Thymus (tissue), 11 donors: ENCODE measurements at regions not wholly inside any gene's neighbourhood (a gene's known extent, or its start where the extent isn't known, plus 50 kb on each side); places are given as distances from the start of the nearest gene placed in this dataset.

Experiments used
- DNase-seq, 9 donors: peaks; one replicate each; pipeline ENCODE4 v3.0.0-alpha.2; 2013; ENCODE audit warnings: low spot score in 9 of 9, low read depth in 6 of 9, missing footprints in 1 of 9
- H3K27ac ChIP-seq, 2 donors: one replicate each; pipeline ENCODE4 v1.5.1; 2013; ENCODE audit warnings: control low read depth in 1 of 2, low read depth in 1 of 2, low read length in 1 of 2, mild to moderate bottlenecking in 1 of 2, moderate library complexity in 1 of 2
- H3K27me3 ChIP-seq, 2 donors: one replicate each; pipeline ENCODE4 v1.5.1; 2013; ENCODE audit warnings: low read length in 1 of 2; ENCODE audit not compliant: control insufficient read depth in 2 of 2, insufficient read depth in 1 of 2
- H3K36me3 ChIP-seq, 2 donors: one replicate each; pipeline ENCODE4 v1.5.1; 2013; ENCODE audit warnings: low read length in 1 of 2, mild to moderate bottlenecking in 1 of 2, moderate library complexity in 1 of 2; ENCODE audit not compliant: control insufficient read depth in 2 of 2, insufficient read depth in 2 of 2
- H3K4me1 ChIP-seq, 2 donors: one replicate each; pipeline ENCODE4 v1.5.1; 2013; ENCODE audit warnings: low read length in 2 of 2; ENCODE audit not compliant: control insufficient read depth in 2 of 2, insufficient read depth in 2 of 2
- H3K4me3 ChIP-seq, 2 donors: one replicate each; pipeline ENCODE4 v1.5.1; 2013; ENCODE audit warnings: low read length in 2 of 2, control low read depth in 1 of 2, mild to moderate bottlenecking in 1 of 2
- H3K9me3 ChIP-seq, 2 donors: one replicate each; pipeline ENCODE4 v1.5.1; 2013; ENCODE audit warnings: low read length in 1 of 2, mild to moderate bottlenecking in 1 of 2; ENCODE audit not compliant: control insufficient read depth in 2 of 2, insufficient read depth in 1 of 2
- WGBS: extraction: QIAGEN DNeasy Blood & Tissue Kit; methylation state at CpG from one replicate; pipeline ENCODE4 v1.1.7; 2013; 5-methylcytosine and 5-hydroxymethylcytosine counted together
- donor health status: healthy.

- no peaks in the 10 kb centered on the region for H3K27me3 ChIP-seq
- no peaks in the 10 kb centered on the region for H3K4me1 ChIP-seq
- no peak overlapping the region for H3K4me3 ChIP-seq
- no peaks in the 10 kb centered on the region for H3K9me3 ChIP-seq
- H3K27ac ChIP-seq, result no peak overlapping the region
- no peak for DNase-seq
- no peaks in the 10 kb centered on the region for H3K36me3 ChIP-seq
These were observed 336.3 kb upstream of the PITX2 start for GRCh38 chr4:110959041-110959643.

GRCh38 chr4:110961066-110961465 lies 338.2 kb upstream of the PITX2 start:
- WGBS, result 89% methylated on average over 3 of the region's 3 CpGs
- no peak for DNase-seq
- Histone ChIP-seq H3K27ac (no peak overlapping the region), H3K36me3 (no peaks in the 10 kb centered on the region), H3K4me1 (no peaks in the 10 kb centered on the region), H3K9me3 (no peaks in the 10 kb centered on the region), H3K4me3 (no peak overlapping the region), H3K27me3 (no peaks in the 10 kb centered on the region)

- WGBS, result 94% methylated on average over 3 of the region's 3 CpGs
These were observed 339.7 kb upstream of the PITX2 start for GRCh38 chr4:110962616-110963015.

GRCh38 chr4:110963662-110964280 lies 340.9 kb upstream of the PITX2 start:
- 85% methylated on average over 11 of the region's 11 CpGs for WGBS
- no peak for DNase-seq
- Histone ChIP-seq H3K9me3 (no peaks in the 10 kb centered on the region), H3K27me3 (no peaks in the 10 kb centered on the region), H3K27ac (no peak overlapping the region), H3K36me3 (no peaks in the 10 kb centered on the region), H3K4me3 (no peak overlapping the region), H3K4me1 (no peaks in the 10 kb centered on the region)

More at GRCh38 chr4:110962616-110963015, 339.7 kb upstream of the PITX2 start:
- Histone ChIP-seq H3K36me3 (no peaks in the 10 kb centered on the region), H3K4me1 (no peaks in the 10 kb centered on the region), H3K9me3 (no peaks in the 10 kb centered on the region), H3K27ac (no peak overlapping the region), H3K27me3 (no peaks in the 10 kb centered on the region), H3K4me3 (no peak overlapping the region)
- DNase-seq, result no peak

- Histone ChIP-seq H3K4me3 (no peak overlapping the region), H3K9me3 (no peaks in the 10 kb centered on the region), H3K27me3 (no peaks in the 10 kb centered on the region), H3K36me3 (no peaks in the 10 kb centered on the region), H3K27ac (no peak overlapping the region), H3K4me1 (no peaks in the 10 kb centered on the region)
- 95% methylated on average over 1 of the region's 1 CpG for WGBS
- no peak for DNase-seq
These were observed 345.1 kb upstream of the PITX2 start for GRCh38 chr4:110967936-110968335.

GRCh38 chr4:110970642-110971041 lies 347.8 kb upstream of the PITX2 start:
- Histone ChIP-seq H3K4me3 (no peak overlapping the region), H3K27ac (no peak overlapping the region), H3K27me3 (no peaks in the 10 kb centered on the region), H3K4me1 (no peaks in the 10 kb centered on the region), H3K9me3 (no peaks in the 10 kb centered on the region), H3K36me3 (no peaks in the 10 kb centered on the region)
- 7% methylated on average over 3 of the region's 3 CpGs for WGBS
- DNase-seq, result peak in 2 of 9 donors; percentile 2 to 13

GRCh38 chr4:110975338-110975737 lies 352.5 kb upstream of the PITX2 start:
- Histone ChIP-seq H3K27ac (no peak overlapping the region), H3K4me3 (no peak overlapping the region), H3K4me1 (no peaks in the 10 kb centered on the region), H3K27me3 (no peaks in the 10 kb centered on the region), H3K36me3 (no peaks in the 10 kb centered on the region), H3K9me3 (no peaks in the 10 kb centered on the region)
- 93% methylated on average over 6 of the region's 6 CpGs for WGBS
- DNase-seq, result no peak

- Histone ChIP-seq H3K4me1 (no peaks in the 10 kb centered on the region), H3K27me3 (no peaks in the 10 kb centered on the region), H3K36me3 (no peaks in the 10 kb centered on the region), H3K27ac (no peak overlapping the region), H3K9me3 (no peaks in the 10 kb centered on the region), H3K4me3 (no peak overlapping the region)
- 86% methylated on average over 2 of the region's 2 CpGs for WGBS
- no peak for DNase-seq
These were observed 354.7 kb upstream of the PITX2 start for GRCh38 chr4:110977554-110977953.

GRCh38 chr4:110978761-110979160 lies 355.9 kb upstream of the PITX2 start:
- Histone ChIP-seq H3K27me3 (no peaks in the 10 kb centered on the region), H3K4me3 (no peak overlapping the region), H3K36me3 (no peaks in the 10 kb centered on the region), H3K9me3 (no peaks in the 10 kb centered on the region), H3K27ac (no peak overlapping the region), H3K4me1 (no peaks in the 10 kb centered on the region)
- 70% methylated on average over 2 of the region's 2 CpGs for WGBS
- DNase-seq, result no peak
